IMR-90 (cell line): ENCODE measurements at regions not wholly inside any gene's neighbourhood (a gene's known extent, or its start where the extent isn't known, plus 50 kb on each side); places are given as distances from the start of the nearest gene placed in this dataset.

ENCODE experiments used
- ATAC-seq: fragments of 200-7000 bp; cut with Tn5 transposase; 2 replicates; pipeline ENCODE4 v1.9.1; 2020; ENCODE audit warnings: low read depth, mild to moderate bottlenecking, moderate library complexity
- BruUV-seq: library from RNA; stranded (reverse); fragments of 400-500 nt; replicated peaks from 2 replicates; lab custom pipeline; 2021; lab: Mats Ljungman, UMichigan
- CTCF ChIA-PET: fragments of 300-600 bp; formaldehyde crosslinking; extraction: SDS; loops from one replicate; lab custom pipeline; 2021; ENCODE audit warnings: antibody characterized with exemption; lab: Yijun Ruan, JAX
- POLR2A ChIA-PET: fragments of 300-600 bp; sonication (Branson Sonifier 250); formaldehyde crosslinking; loops from one replicate; lab custom pipeline; 2022; ENCODE audit warnings: antibody characterized with exemption; ENCODE audit not compliant: unreplicated experiment; lab: Charles Lee
- DNase-seq: peaks from one replicate; pipeline ENCODE4 v3.0.0; 2013
- H2AFZ ChIP-seq: replicated peaks from 2 replicates; pipeline ENCODE3; 2013; ENCODE audit warnings: low read length, mild to moderate bottlenecking; ENCODE audit not compliant: poor library complexity
- H2AK5ac ChIP-seq: 2 replicates; pipeline ENCODE4 v1.6.1; 2013; ENCODE audit warnings: low read depth, low read length, inconsistent platforms
- H2AK9ac ChIP-seq: replicated peaks from 2 replicates; pipeline ENCODE3; 2013; ENCODE audit warnings: mild to moderate bottlenecking, low read depth, low read length, moderate library complexity; ENCODE audit not compliant: poor library complexity
- H2BK120ac ChIP-seq: 2 replicates; pipeline ENCODE4 v1.6.1; 2013; ENCODE audit warnings: low read depth, low read length, inconsistent platforms
- H2BK15ac ChIP-seq: 3 replicates; pipeline ENCODE4 v1.6.1; 2013; ENCODE audit warnings: low read depth, low read length, inconsistent platforms
- H2BK20ac ChIP-seq: 2 replicates; pipeline ENCODE4 v1.6.1; 2013; ENCODE audit warnings: low read depth, mild to moderate bottlenecking, inconsistent platforms, low read length, moderate library complexity
- H2BK5ac ChIP-seq: 2 replicates; pipeline ENCODE4 v1.6.1; 2013; ENCODE audit warnings: mild to moderate bottlenecking, low read depth, low read length, inconsistent platforms; ENCODE audit not compliant: poor library complexity, severe bottlenecking
- H3K14ac ChIP-seq: replicated peaks from 2 replicates; pipeline ENCODE4 v1.6.1; 2013; ENCODE audit warnings: low read depth, low read length, inconsistent platforms
- H3K18ac ChIP-seq: 2 replicates; pipeline ENCODE4 v1.6.1; 2013; ENCODE audit warnings: low read depth, low read length, control low read depth
- H3K23ac ChIP-seq: 2 replicates; pipeline ENCODE4 v1.6.1; 2013; ENCODE audit warnings: low read depth, low read length, inconsistent platforms
- H3K27ac ChIP-seq: 2 replicates; pipeline ENCODE4 v1.5.1; 2013; ENCODE audit warnings: mild to moderate bottlenecking, control low read depth, low read length; ENCODE audit not compliant: insufficient read depth
- H3K27me3 ChIP-seq: 2 replicates; pipeline ENCODE4 v1.6.1; 2013; ENCODE audit warnings: low read length; ENCODE audit not compliant: control insufficient read depth, insufficient read depth
- H3K36me3 ChIP-seq: 2 replicates; pipeline ENCODE4 v1.6.1; 2013; ENCODE audit warnings: low read length, mixed read lengths; ENCODE audit not compliant: control insufficient read depth, insufficient read depth
- H3K4ac ChIP-seq: 2 replicates; pipeline ENCODE4 v1.6.1; 2013; ENCODE audit warnings: low read depth, low read length, inconsistent platforms
- H3K4me1 ChIP-seq: 2 replicates; pipeline ENCODE4 v1.6.1; 2013; ENCODE audit warnings: low read length, mixed read lengths; ENCODE audit not compliant: control insufficient read depth, insufficient read depth
- H3K4me2 ChIP-seq: 2 replicates; pipeline ENCODE4 v1.6.1; 2013; ENCODE audit warnings: low read depth, mild to moderate bottlenecking, control low read depth, low read length, moderate library complexity
- H3K4me3 ChIP-seq: 2 replicates; pipeline ENCODE4 v1.5.1; 2013; ENCODE audit warnings: low read depth, mild to moderate bottlenecking, control low read depth, low read length, moderate library complexity; ENCODE audit not compliant: insufficient read depth
- H3K56ac ChIP-seq: 2 replicates; pipeline ENCODE4 v1.6.1; 2013; ENCODE audit warnings: low read length, inconsistent platforms; ENCODE audit not compliant: insufficient read depth; ENCODE audit errors: extremely low read depth
- H3K79me1 ChIP-seq, 2 experiments: 2 replicates each; pipeline ENCODE4 v1.6.1; 2013; ENCODE audit warnings: low read length in 2 of 2, inconsistent platforms in 1 of 2, low read depth in 1 of 2
- H3K9ac ChIP-seq: 2 replicates; pipeline ENCODE4 v1.6.1; 2013; ENCODE audit warnings: low read depth, low read length, control low read depth
- H3K9me1 ChIP-seq: 2 replicates; pipeline ENCODE4 v1.6.1; 2013; ENCODE audit warnings: low read length, inconsistent platforms; ENCODE audit not compliant: insufficient read depth
- H3K9me3 ChIP-seq: 2 replicates; pipeline ENCODE4 v1.6.1; 2013; ENCODE audit warnings: low read length; ENCODE audit not compliant: control insufficient read depth, insufficient read depth
- H4K20me1 ChIP-seq: 2 replicates; pipeline ENCODE4 v1.6.1; 2013; ENCODE audit warnings: low read length, inconsistent platforms; ENCODE audit not compliant: insufficient read depth
- H4K5ac ChIP-seq: 2 replicates; pipeline ENCODE4 v1.6.1; 2013; ENCODE audit warnings: mild to moderate bottlenecking, low read depth, low read length, control low read depth
- H4K8ac ChIP-seq, 2 experiments: 2 replicates each; pipeline ENCODE4 v1.6.1; 2013; ENCODE audit warnings: low read depth in 2 of 2, low read length in 2 of 2, control low read depth in 1 of 2, inconsistent platforms in 1 of 2
- H4K91ac ChIP-seq: 2 replicates; pipeline ENCODE4 v1.6.1; 2013; ENCODE audit warnings: low read depth, low read length, inconsistent platforms; ENCODE audit not compliant: insufficient read depth
- BHLHE40 ChIP-seq: fragments of 150-350 bp; IDR thresholded peaks from 2 replicates; pipeline ENCODE4 v1.6.1; 2016; ENCODE audit warnings: mild to moderate bottlenecking, low read depth, low read length
- CEBPB ChIP-seq: IDR thresholded peaks from 2 replicates; pipeline ENCODE4 v1.6.1; 2012; ENCODE audit warnings: low read depth, low read length, improper control_type of control experiment
- CHD1 ChIP-seq: IDR thresholded peaks from 2 replicates; pipeline ENCODE4 v1.6.1; 2012; ENCODE audit warnings: low read depth, low read length, improper control_type of control experiment
- CTCF ChIP-seq: conservative IDR thresholded peaks from 2 replicates; pipeline ENCODE4 v1.5.1; 2012; ENCODE audit warnings: mild to moderate bottlenecking, low read depth, low read length, improper control_type of control experiment
- ELK1 ChIP-seq: fragments of 150-350 bp; IDR thresholded peaks from 2 replicates; pipeline ENCODE4 v1.6.1; 2016; ENCODE audit warnings: low read depth, mild to moderate bottlenecking, low read length, moderate library complexity, borderline replicate concordance
- FOS ChIP-seq: fragments of 150-350 bp; IDR thresholded peaks from 2 replicates; pipeline ENCODE4 v1.6.1; 2016; ENCODE audit warnings: low read depth, low read length
- MAFK ChIP-seq: IDR thresholded peaks from 2 replicates; pipeline ENCODE4 v1.6.1; 2012; ENCODE audit warnings: low read depth, low read length, improper control_type of control experiment
- MAZ ChIP-seq: IDR thresholded peaks from 2 replicates; pipeline ENCODE4 v1.6.1; 2012; ENCODE audit warnings: low read depth, mild to moderate bottlenecking, low read length, improper control_type of control experiment, moderate library complexity, borderline replicate concordance
- MXI1 ChIP-seq: IDR thresholded peaks from 2 replicates; pipeline ENCODE4 v1.6.1; 2012; ENCODE audit warnings: low read depth, mild to moderate bottlenecking, low read length, moderate library complexity, borderline replicate concordance
- NFE2L2 ChIP-seq: fragments of 150-350 bp; IDR thresholded peaks from 2 replicates; pipeline ENCODE4 v1.6.1; 2016; ENCODE audit warnings: low read depth, mild to moderate bottlenecking, low read length
- POLR2A ChIP-seq: IDR thresholded peaks from 2 replicates; pipeline ENCODE4 v1.6.1; 2012; ENCODE audit warnings: mild to moderate bottlenecking, low read depth, low read length
- RAD21 ChIP-seq: IDR thresholded peaks from 2 replicates; pipeline ENCODE4 v1.6.1; 2012; ENCODE audit warnings: low read length, improper control_type of control experiment
- RCOR1 ChIP-seq: IDR thresholded peaks from 2 replicates; pipeline ENCODE4 v1.6.1; 2012; ENCODE audit warnings: mild to moderate bottlenecking, low read length, improper control_type of control experiment; ENCODE audit not compliant: insufficient replicate concordance
- RFX5 ChIP-seq: IDR thresholded peaks from 2 replicates; pipeline ENCODE4 v1.8.0; 2012; ENCODE audit warnings: low read depth, mild to moderate bottlenecking, low read length, moderate library complexity
- SMC3 ChIP-seq: fragments of 150-350 bp; IDR thresholded peaks from 2 replicates; pipeline ENCODE4 v1.6.1; 2016; ENCODE audit warnings: low read depth, mild to moderate bottlenecking, antibody characterized with exemption, low read length, moderate library complexity
- USF2 ChIP-seq: fragments of 150-350 bp; IDR thresholded peaks from 2 replicates; pipeline ENCODE4 v1.6.1; 2017; ENCODE audit warnings: mild to moderate bottlenecking, antibody characterized with exemption, low read length, low read depth
- WGBS, 2 experiments: methylation state at CpG; one replicate each; pipeline versions ENCODE4 v1.1.5 to v1.1.7; 2013; ENCODE audit warnings: missing lambda C conversion rate in 2 of 2; ENCODE audit not compliant: insufficient read length in 1 of 2; ENCODE audit errors: extremely low coverage in 2 of 2; 5-methylcytosine and 5-hydroxymethylcytosine counted together
- dilution Hi-C: fragments of 300-500 bp; cut with HindIII; formaldehyde crosslinking; loops from one replicate; pipeline ENCODE4 v1.14.3; 2018; ENCODE audit warnings: low sequenced_read_pairs; ENCODE audit not compliant: unreplicated experiment
- in situ Hi-C: fragments of 300-500 bp; cut with MboI; formaldehyde crosslinking; loops from 3 replicates; pipeline ENCODE4 v1.14.3; 2019; ENCODE audit warnings: low sequenced_read_pairs, inconsistent platforms, mixed read lengths
- intact Hi-C: fragments of 100-400 bp; cut with micrococcal nuclease; formaldehyde crosslinking; loops from 2 replicates; pipeline ENCODE4 v1.10.0; 2022

GRCh38 chr14:104518659-104519350, 60.8 kb upstream of the C14orf180 start:
- dilution Hi-C loops: no loop called here
- H2BK15ac ChIP-seq: no peak overlapping the region
- no peaks in the 10 kb centered on the region for H3K27me3 ChIP-seq
- H3K36me3 ChIP-seq: no peaks in the 10 kb centered on the region
- in situ Hi-C loops: no loop called here
- no peak overlapping the region for H3K4me3 ChIP-seq
- no peak overlapping the region for H2AK9ac ChIP-seq
- no peak overlapping the region for H3K4ac ChIP-seq
- ATAC-seq (no peak), DNase-seq (no peak)
- H3K14ac ChIP-seq: no peak overlapping the region
- no peak overlapping the region for H3K9ac ChIP-seq
- BruUV-seq: no TSS peak
- no peak overlapping the region for H2AK5ac ChIP-seq
- intact Hi-C loops: no loop called here
- TF ChIP-seq CHD1: no peak
- TF ChIP-seq POLR2A: no peak
- no peak for TF ChIP-seq USF2
- no peak for TF ChIP-seq SMC3
- no peak for TF ChIP-seq FOS
- no peak for TF ChIP-seq CEBPB
- no peak for TF ChIP-seq RCOR1
- TF ChIP-seq ELK1: no peak
- no peak for TF ChIP-seq BHLHE40
- no peak for TF ChIP-seq MAZ
- TF ChIP-seq RAD21: no peak
- TF ChIP-seq CTCF: no peak
- no peak for TF ChIP-seq RFX5
- TF ChIP-seq MXI1: no peak
- TF ChIP-seq NFE2L2: no peak
- no peak for TF ChIP-seq MAFK
- no peaks in the 10 kb centered on the region for H3K9me1 ChIP-seq
- H4K5ac ChIP-seq: no peak overlapping the region
- peaks cover 31% of the 10 kb centered on the region; the same call in 1 of the 2 replicates for H3K9me3 ChIP-seq
- H3K79me1 ChIP-seq: no peaks in the 10 kb centered on the region
- ChIA-PET CTCF (no interaction called here), POLR2A (no interaction called here)
- no peak overlapping the region for H4K91ac ChIP-seq
- H4K20me1 ChIP-seq: no peaks in the 10 kb centered on the region
- H2BK5ac ChIP-seq: no peak overlapping the region
- H3K56ac ChIP-seq: no peak overlapping the region
- no peak overlapping the region for H3K4me2 ChIP-seq
- no peak overlapping the region for H2BK120ac ChIP-seq
- 71% methylated on average over 10 of the region's 18 CpGs; no CpG with 5 or more reads in 1 of the 2 experiments for WGBS, 2 experiments
- H2AFZ ChIP-seq: peak overlapping the region; percentile 21
- no peak overlapping the region for H3K27ac ChIP-seq
- no peak overlapping the region for H4K8ac ChIP-seq
- no peak overlapping the region for H3K23ac ChIP-seq
- no peak overlapping the region for H3K18ac ChIP-seq
- H3K4me1 ChIP-seq: no peaks in the 10 kb centered on the region
- H2BK20ac ChIP-seq: no peak overlapping the region
